PC-9 (cell line): ENCODE measurements at regions not wholly inside any gene's neighbourhood (a gene's known extent, or its start where the extent isn't known, plus 50 kb on each side); places are given as distances from the start of the nearest gene placed in this dataset.

Experiments used
- BruUV-seq: library from RNA; stranded (reverse); fragments of 400-500 nt; replicated peaks from 2 replicates; lab custom pipeline; 2021; lab: Mats Ljungman, UMichigan
- CTCF ChIA-PET: fragments of 300-600 bp; sonication (Branson Sonifier 250); formaldehyde crosslinking; loops from one replicate; lab custom pipeline; 2022; ENCODE audit warnings: antibody characterized with exemption; lab: Charles Lee
- POLR2A ChIA-PET: fragments of 300-600 bp; sonication (Branson Sonifier 250); formaldehyde crosslinking; loops from one replicate; lab custom pipeline; 2022; ENCODE audit warnings: antibody characterized with exemption; ENCODE audit not compliant: unreplicated experiment; lab: Charles Lee
- DNase-seq, 2 experiments: peaks; one replicate each; pipeline versions ENCODE4 v3.0.0 to v3.0.0-alpha.2; 2015 to 2022; ENCODE audit warnings: mixed read lengths in 1 of 2
- H2AFZ ChIP-seq: fragments of 200-600 bp; sonication (generic); 2 replicates; pipeline ENCODE4 v1.8.1; 2017; ENCODE audit warnings: antibody characterized with exemption
- H3F3A ChIP-seq: fragments of 200-600 bp; sonication (generic); 2 replicates; pipeline ENCODE4 v1.8.1; 2017; ENCODE audit warnings: antibody characterized with exemption, mild to moderate bottlenecking, low read depth; ENCODE audit not compliant: insufficient read depth
- H3K27ac ChIP-seq: fragments of 200-600 bp; sonication (generic); 2 replicates; pipeline ENCODE4 v1.6.1; 2016; ENCODE audit warnings: mixed run types
- H3K27me3 ChIP-seq: fragments of 200-600 bp; sonication (generic); 2 replicates; pipeline ENCODE4 v1.6.1; 2016; ENCODE audit warnings: low read depth, mixed run types; ENCODE audit not compliant: insufficient read depth
- H3K36me3 ChIP-seq: fragments of 200-600 bp; sonication (generic); 2 replicates; pipeline ENCODE4 v1.6.1; 2016; ENCODE audit warnings: low read depth, mixed run types
- H3K4me1 ChIP-seq: fragments of 200-600 bp; sonication (generic); replicated peaks from 2 replicates; pipeline ENCODE4 v1.6.1; 2016; ENCODE audit warnings: mixed run types; ENCODE audit not compliant: insufficient read depth
- H3K4me2 ChIP-seq: fragments of 200-600 bp; sonication (generic); 2 replicates; pipeline ENCODE4 v1.6.1; 2017; ENCODE audit warnings: mixed run types
- H3K4me3 ChIP-seq: fragments of 200-600 bp; sonication (generic); 2 replicates; pipeline ENCODE4 v1.6.1; 2016; ENCODE audit warnings: mixed run types
- H3K79me2 ChIP-seq: fragments of 200-600 bp; sonication (generic); 2 replicates; pipeline ENCODE4 v1.6.1; 2017; ENCODE audit warnings: low read depth, mixed run types
- H3K9me2 ChIP-seq: fragments of 200-600 bp; sonication (generic); 2 replicates; pipeline ENCODE4 v1.8.1; 2017; ENCODE audit warnings: mild to moderate bottlenecking; ENCODE audit not compliant: insufficient read depth
- H3K9me3 ChIP-seq: fragments of 200-600 bp; sonication (generic); 2 replicates; pipeline ENCODE4 v1.8.1; 2016; ENCODE audit warnings: low read depth; ENCODE audit not compliant: insufficient read depth
- H4K20me1 ChIP-seq: fragments of 200-600 bp; sonication (generic); 2 replicates; pipeline ENCODE4 v1.8.1; 2017; ENCODE audit not compliant: insufficient read depth
- CTCF ChIP-seq: fragments of 200-600 bp; sonication (generic); conservative IDR thresholded peaks from 2 replicates; pipeline ENCODE4 v1.6.1; 2017; ENCODE audit warnings: mixed run types, antibody characterized with exemption, mild to moderate bottlenecking, moderate library complexity
- EZH2 ChIP-seq: fragments of 200-600 bp; sonication (generic); IDR thresholded peaks from 2 replicates; pipeline ENCODE4 v1.8.0; 2017; ENCODE audit warnings: antibody characterized with exemption, low read depth
- intact Hi-C: fragments of 100-400 bp; cut with micrococcal nuclease; formaldehyde crosslinking; loops from one replicate; pipeline ENCODE4 v1.10.0; 2022; ENCODE audit not compliant: unreplicated experiment

GRCh38 chr6:137810554-137811120 lies 56.4 kb upstream of the TNFAIP3 start:
- H3F3A ChIP-seq = peaks cover 18% of the 10 kb centered on the region; the same call in 1 of the 2 replicates
- peaks cover 44% of the 10 kb centered on the region for H3K4me1 ChIP-seq
- no peaks in the 10 kb centered on the region for H3K9me3 ChIP-seq
- H2AFZ ChIP-seq = peak overlapping the region; percentile 66; the same call in 1 of the 2 replicates
- no peaks in the 10 kb centered on the region for H4K20me1 ChIP-seq
- no peak for DNase-seq
- intact Hi-C loops = loop anchor here (5.0 kb wide), 1 partner anchor 48 kb away; no protein-coding TSS in a partner anchor
- H3K27me3 ChIP-seq = no peaks in the 10 kb centered on the region
- H3K36me3 ChIP-seq = no peaks in the 10 kb centered on the region
- ChIA-PET CTCF (interaction anchor here (0.6 kb wide), 1 partner anchor 54 kb away, joined by 4 read pairs; no protein-coding TSS in a partner anchor), POLR2A (interaction anchor here (0.7 kb wide), 1 partner anchor 767 kb away, joined by 3 read pairs; no protein-coding TSS in a partner anchor)
- H3K27ac ChIP-seq = peak overlapping the region; percentile 69
- no TSS peak for BruUV-seq
- H3K79me2 ChIP-seq = no peaks in the 10 kb centered on the region
- TF ChIP-seq EZH2 (no peak), CTCF (no peak)
- no peak overlapping the region for H3K4me3 ChIP-seq
- H3K9me2 ChIP-seq = no peaks in the 10 kb centered on the region
- H3K4me2 ChIP-seq = peak overlapping the region; percentile 75

- POLR2A ChIA-PET = interaction anchor here (0.7 kb wide), 2 partner anchors 57 to 768 kb away, joined by 3 to 6 read pairs; no protein-coding TSS in a partner anchor
- Histone ChIP-seq H3K36me3 (no peaks in the 10 kb centered on the region), H3K4me3 (peak overlapping the region; percentile 15; the same call in 1 of the 2 replicates), H4K20me1 (no peaks in the 10 kb centered on the region), H3K79me2 (no peaks in the 10 kb centered on the region), H3K9me3 (no peaks in the 10 kb centered on the region), H3K27ac (peak overlapping the region; percentile 69), H3K4me2 (peak overlapping the region; percentile 75), H2AFZ (peak overlapping the region; percentile 66), H3K4me1 (peaks cover 49% of the 10 kb centered on the region), H3K27me3 (no peaks in the 10 kb centered on the region), H3F3A (peaks cover 18% of the 10 kb centered on the region; the same call in 1 of the 2 replicates), H3K9me2 (no peaks in the 10 kb centered on the region)
- no TSS peak for BruUV-seq
- CTCF ChIA-PET = interaction anchor here (0.6 to 1.1 kb wide), 3 partner anchors 53 to 133 kb away, joined by 3 to 4 read pairs (median 4); partner anchors contain the start of gene TNFAIP3
- peak; percentile 56 to 93 for DNase-seq
- intact Hi-C loops = loop anchor here (5.0 kb wide), 1 partner anchor 49 kb away; no protein-coding TSS in a partner anchor
- TF ChIP-seq CTCF = no peak
- TF ChIP-seq EZH2 = no peak
Measured at GRCh38 chr6:137811121-137811915, 55.7 kb upstream of the TNFAIP3 start.

GRCh38 chr6:137811916-137812553 lies 55.0 kb upstream of the TNFAIP3 start:
- TSS peak; percentile 96 for BruUV-seq
- H3F3A ChIP-seq = peaks cover 18% of the 10 kb centered on the region; the same call in 1 of the 2 replicates
- intact Hi-C loops = loop anchor here (5.0 kb wide), 1 partner anchor 50 kb away; no protein-coding TSS in a partner anchor
- TF ChIP-seq CTCF (no peak), EZH2 (no peak)
- peak overlapping the region; percentile 75 for H3K4me2 ChIP-seq
- H3K9me3 ChIP-seq = no peaks in the 10 kb centered on the region
- H3K4me3 ChIP-seq = peak overlapping the region; percentile 15; the same call in 1 of the 2 replicates
- no peaks in the 10 kb centered on the region for H3K36me3 ChIP-seq
- peak overlapping the region; percentile 66 for H2AFZ ChIP-seq
- peak overlapping the region; percentile 69 for H3K27ac ChIP-seq
- peaks cover 50% of the 10 kb centered on the region for H3K4me1 ChIP-seq
- DNase-seq = no peak
- H3K9me2 ChIP-seq = no peaks in the 10 kb centered on the region
- no peaks in the 10 kb centered on the region for H3K79me2 ChIP-seq
- CTCF ChIA-PET = interaction anchor here (1.0 to 1.1 kb wide), 2 partner anchors 55 to 133 kb away, joined by 3 to 4 read pairs; partner anchors contain the start of gene TNFAIP3
- POLR2A ChIA-PET = interaction anchor here (0.7 kb wide), 1 partner anchor 58 kb away, joined by 6 read pairs; no protein-coding TSS in a partner anchor
- no peaks in the 10 kb centered on the region for H4K20me1 ChIP-seq
- H3K27me3 ChIP-seq = no peaks in the 10 kb centered on the region
